ENCODE measurements at regions not wholly inside any gene's neighbourhood (a gene's known extent, or its start where the extent isn't known, plus 50 kb on each side); places are given as distances from the start of the nearest gene placed in this dataset.

DNA sequence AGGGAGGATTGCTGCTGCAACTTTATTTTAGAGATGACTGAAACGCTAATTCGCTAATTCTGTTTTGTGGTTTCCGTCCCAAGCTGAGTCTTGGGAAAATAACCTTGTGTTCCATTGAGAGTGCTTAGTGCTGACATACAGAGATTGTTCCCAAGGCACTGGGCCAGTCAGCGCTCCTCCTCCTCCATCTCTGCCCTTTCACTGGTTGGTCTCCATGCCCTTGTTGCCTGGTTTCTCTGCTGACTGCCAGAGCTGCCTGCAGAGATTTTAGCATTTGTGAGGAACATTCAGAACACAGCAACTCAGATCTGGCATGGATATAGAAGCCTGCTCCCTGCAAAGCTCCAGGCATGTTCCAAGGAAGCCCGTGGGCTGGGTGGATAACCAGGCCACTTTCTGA, 126.0 kb upstream of the IRX2 start:
- H3K36me3 Mint-ChIP-seq (ENCODE audit: low read depth): peaks cover 9% of the 10 kb centered on the region; the same call in 2 of the 3 replicates
- Histone ChIP-seq H3K4me2 (no peak overlapping the region), H3K27me3 (ENCODE audit: insufficient read depth) (no peaks in the 10 kb centered on the region), H3K4me3 (no peak overlapping the region), H2AFZ (no peak overlapping the region), H3K36me3 (ENCODE audit: insufficient read depth) (peaks cover 13% of the 10 kb centered on the region; the same call in 1 of the 2 replicates), H3F3A (replicated peaks; ENCODE audit: low read depth) (no peaks in the 10 kb centered on the region), H3K27ac (ENCODE audit: low read depth) (no peak overlapping the region), H3K4me1 (ENCODE audit: insufficient read depth) (no peaks in the 10 kb centered on the region), H3K9me2 (ENCODE audit: insufficient read depth) (0 out of 2 replicates have a peak, but pooled peaks cover 3% of the 10 kb centered on the region), H4K20me1 (replicated peaks; ENCODE audit: insufficient read depth) (no peaks in the 10 kb centered on the region), H3K79me2 (replicated peaks; ENCODE audit: insufficient read depth) (no peaks in the 10 kb centered on the region)
- DNase-seq (ENCODE audit: low spot score) (no peak), ATAC-seq (peak; percentile 45; the same call in 1 of the 3 replicates)
- H3K27ac Mint-ChIP-seq: no peak overlapping the region
- H3K27me3 Mint-ChIP-seq (ENCODE audit: insufficient read depth, low read depth, poor library complexity): peaks cover 3% of the 10 kb centered on the region
- peaks cover 5% of the 10 kb centered on the region; the same call in 2 of the 3 replicates for H3K4me1 Mint-ChIP-seq
- TF ChIP-seq STAT1 (IDR thresholded peaks at IDR 0.05; ENCODE audit: unreplicated experiment): no peak
- no peak for TF ChIP-seq JUNB (IDR thresholded peaks at IDR 0.05; ENCODE audit: unreplicated experiment)
- TF ChIP-seq, protein P1, sequence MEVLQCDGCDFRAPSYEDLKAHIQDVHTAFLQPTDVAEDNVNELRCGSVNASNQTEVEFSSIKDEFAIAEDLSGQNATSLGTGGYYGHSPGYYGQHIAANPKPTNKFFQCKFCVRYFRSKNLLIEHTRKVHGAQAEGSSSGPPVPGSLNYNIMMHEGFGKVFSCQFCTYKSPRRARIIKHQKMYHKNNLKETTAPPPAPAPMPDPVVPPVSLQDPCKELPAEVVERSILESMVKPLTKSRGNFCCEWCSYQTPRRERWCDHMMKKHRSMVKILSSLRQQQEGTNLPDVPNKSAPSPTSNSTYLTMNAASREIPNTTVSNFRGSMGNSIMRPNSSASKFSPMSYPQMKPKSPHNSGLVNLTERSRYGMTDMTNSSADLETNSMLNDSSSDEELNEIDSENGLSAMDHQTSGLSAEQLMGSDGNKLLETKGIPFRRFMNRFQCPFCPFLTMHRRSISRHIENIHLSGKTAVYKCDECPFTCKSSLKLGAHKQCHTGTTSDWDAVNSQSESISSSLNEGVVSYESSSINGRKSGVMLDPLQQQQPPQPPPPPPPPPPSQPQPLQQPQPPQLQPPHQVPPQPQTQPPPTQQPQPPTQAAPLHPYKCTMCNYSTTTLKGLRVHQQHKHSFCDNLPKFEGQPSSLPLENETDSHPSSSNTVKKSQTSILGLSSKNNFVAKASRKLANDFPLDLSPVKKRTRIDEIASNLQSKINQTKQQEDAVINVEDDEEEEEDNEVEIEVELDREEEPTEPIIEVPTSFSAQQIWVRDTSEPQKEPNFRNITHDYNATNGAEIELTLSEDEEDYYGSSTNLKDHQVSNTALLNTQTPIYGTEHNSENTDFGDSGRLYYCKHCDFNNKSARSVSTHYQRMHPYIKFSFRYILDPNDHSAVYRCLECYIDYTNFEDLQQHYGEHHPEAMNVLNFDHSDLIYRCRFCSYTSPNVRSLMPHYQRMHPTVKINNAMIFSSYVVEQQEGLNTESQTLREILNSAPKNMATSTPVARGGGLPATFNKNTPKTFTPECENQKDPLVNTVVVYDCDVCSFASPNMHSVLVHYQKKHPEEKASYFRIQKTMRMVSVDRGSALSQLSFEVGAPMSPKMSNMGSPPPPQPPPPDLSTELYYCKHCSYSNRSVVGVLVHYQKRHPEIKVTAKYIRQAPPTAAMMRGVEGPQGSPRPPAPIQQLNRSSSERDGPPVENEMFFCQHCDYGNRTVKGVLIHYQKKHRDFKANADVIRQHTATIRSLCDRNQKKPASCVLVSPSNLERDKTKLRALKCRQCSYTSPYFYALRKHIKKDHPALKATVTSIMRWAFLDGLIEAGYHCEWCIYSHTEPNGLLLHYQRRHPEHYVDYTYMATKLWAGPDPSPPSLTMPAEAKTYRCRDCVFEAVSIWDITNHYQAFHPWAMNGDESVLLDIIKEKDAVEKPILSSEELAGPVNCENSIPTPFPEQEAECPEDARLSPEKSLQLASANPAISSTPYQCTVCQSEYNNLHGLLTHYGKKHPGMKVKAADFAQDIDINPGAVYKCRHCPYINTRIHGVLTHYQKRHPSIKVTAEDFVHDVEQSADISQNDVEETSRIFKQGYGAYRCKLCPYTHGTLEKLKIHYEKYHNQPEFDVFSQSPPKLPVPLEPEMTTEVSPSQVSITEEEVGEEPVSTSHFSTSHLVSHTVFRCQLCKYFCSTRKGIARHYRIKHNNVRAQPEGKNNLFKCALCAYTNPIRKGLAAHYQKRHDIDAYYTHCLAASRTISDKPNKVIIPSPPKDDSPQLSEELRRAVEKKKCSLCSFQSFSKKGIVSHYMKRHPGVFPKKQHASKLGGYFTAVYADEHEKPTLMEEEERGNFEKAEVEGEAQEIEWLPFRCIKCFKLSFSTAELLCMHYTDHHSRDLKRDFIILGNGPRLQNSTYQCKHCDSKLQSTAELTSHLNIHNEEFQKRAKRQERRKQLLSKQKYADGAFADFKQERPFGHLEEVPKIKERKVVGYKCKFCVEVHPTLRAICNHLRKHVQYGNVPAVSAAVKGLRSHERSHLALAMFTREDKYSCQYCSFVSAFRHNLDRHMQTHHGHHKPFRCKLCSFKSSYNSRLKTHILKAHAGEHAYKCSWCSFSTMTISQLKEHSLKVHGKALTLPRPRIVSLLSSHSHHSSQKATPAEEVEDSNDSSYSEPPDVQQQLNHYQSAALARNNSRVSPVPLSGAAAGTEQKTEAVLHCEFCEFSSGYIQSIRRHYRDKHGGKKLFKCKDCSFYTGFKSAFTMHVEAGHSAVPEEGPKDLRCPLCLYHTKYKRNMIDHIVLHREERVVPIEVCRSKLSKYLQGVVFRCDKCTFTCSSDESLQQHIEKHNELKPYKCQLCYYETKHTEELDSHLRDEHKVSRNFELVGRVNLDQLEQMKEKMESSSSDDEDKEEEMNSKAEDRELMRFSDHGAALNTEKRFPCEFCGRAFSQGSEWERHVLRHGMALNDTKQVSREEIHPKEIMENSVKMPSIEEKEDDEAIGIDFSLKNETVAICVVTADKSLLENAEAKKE (CRISPR knock-in tag; IDR thresholded peaks at IDR 0.05): no peak
- no peak for TF ChIP-seq ZNF331 (CRISPR knock-in tag; IDR thresholded peaks at IDR 0.05; ENCODE audit: low read depth)
- no peak for TF ChIP-seq POLR2AphosphoS5 (IDR thresholded peaks at IDR 0.05; ENCODE audit: low read depth)
- TF ChIP-seq, protein P2, sequence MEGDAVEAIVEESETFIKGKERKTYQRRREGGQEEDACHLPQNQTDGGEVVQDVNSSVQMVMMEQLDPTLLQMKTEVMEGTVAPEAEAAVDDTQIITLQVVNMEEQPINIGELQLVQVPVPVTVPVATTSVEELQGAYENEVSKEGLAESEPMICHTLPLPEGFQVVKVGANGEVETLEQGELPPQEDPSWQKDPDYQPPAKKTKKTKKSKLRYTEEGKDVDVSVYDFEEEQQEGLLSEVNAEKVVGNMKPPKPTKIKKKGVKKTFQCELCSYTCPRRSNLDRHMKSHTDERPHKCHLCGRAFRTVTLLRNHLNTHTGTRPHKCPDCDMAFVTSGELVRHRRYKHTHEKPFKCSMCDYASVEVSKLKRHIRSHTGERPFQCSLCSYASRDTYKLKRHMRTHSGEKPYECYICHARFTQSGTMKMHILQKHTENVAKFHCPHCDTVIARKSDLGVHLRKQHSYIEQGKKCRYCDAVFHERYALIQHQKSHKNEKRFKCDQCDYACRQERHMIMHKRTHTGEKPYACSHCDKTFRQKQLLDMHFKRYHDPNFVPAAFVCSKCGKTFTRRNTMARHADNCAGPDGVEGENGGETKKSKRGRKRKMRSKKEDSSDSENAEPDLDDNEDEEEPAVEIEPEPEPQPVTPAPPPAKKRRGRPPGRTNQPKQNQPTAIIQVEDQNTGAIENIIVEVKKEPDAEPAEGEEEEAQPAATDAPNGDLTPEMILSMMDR (conservative IDR thresholded peaks at IDR 0.05; ENCODE audit: low read depth in 2 of 2): no peak
- no peak for TF ChIP-seq ZNF114 (CRISPR knock-in tag; IDR thresholded peaks at IDR 0.05)
- TF ChIP-seq NANOG (IDR thresholded peaks at IDR 0.05; ENCODE audit: borderline replicate concordance): no peak
- no peak for TF ChIP-seq EZH2phosphoT487 (IDR thresholded peaks at IDR 0.05; ENCODE audit: unreplicated experiment)
- TF ChIP-seq CREB1 (CRISPR knock-in tag; IDR thresholded peaks at IDR 0.05; ENCODE audit: low read depth): no peak
- H3K9me3 Mint-ChIP-seq: peaks cover 32% of the 10 kb centered on the region
- H3K4me3 Mint-ChIP-seq: no peak overlapping the region
